GM12874 (cell line): ENCODE measurements at regions not wholly inside any gene's neighbourhood (a gene's known extent, or its start where the extent isn't known, plus 50 kb on each side); places are given as distances from the start of the nearest gene placed in this dataset.

ENCODE experiments used
- TF ChIP-seq, protein P1 (sequence below): IDR thresholded peaks from 2 replicates; pipeline ENCODE4 v1.5.1; 2011; ENCODE audit warnings: low read depth, mild to moderate bottlenecking, control low read depth, low read length, moderate library complexity; ENCODE audit not compliant: insufficient read depth

DNA sequence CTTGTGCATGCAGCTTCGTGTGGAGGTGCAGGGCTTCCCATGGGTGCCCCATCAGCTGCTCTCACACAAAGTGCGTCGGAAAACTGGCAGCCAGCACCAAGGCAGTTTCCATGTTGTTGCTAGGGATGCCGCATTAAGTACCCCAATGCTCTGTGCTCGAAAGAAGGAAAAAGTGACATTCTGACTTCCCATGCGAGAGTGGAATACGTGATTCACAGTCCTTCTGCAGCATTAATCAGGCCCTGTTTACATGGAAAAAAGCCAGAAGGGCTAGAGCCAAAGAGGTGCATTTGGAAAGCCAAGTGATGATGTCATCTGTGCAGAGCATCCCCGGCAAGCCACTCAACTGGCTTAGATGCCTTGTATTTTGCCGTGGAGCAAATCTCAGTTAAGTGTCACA is 258.3 kb downstream of the GATA3 start:
- TF ChIP-seq, protein P1, sequence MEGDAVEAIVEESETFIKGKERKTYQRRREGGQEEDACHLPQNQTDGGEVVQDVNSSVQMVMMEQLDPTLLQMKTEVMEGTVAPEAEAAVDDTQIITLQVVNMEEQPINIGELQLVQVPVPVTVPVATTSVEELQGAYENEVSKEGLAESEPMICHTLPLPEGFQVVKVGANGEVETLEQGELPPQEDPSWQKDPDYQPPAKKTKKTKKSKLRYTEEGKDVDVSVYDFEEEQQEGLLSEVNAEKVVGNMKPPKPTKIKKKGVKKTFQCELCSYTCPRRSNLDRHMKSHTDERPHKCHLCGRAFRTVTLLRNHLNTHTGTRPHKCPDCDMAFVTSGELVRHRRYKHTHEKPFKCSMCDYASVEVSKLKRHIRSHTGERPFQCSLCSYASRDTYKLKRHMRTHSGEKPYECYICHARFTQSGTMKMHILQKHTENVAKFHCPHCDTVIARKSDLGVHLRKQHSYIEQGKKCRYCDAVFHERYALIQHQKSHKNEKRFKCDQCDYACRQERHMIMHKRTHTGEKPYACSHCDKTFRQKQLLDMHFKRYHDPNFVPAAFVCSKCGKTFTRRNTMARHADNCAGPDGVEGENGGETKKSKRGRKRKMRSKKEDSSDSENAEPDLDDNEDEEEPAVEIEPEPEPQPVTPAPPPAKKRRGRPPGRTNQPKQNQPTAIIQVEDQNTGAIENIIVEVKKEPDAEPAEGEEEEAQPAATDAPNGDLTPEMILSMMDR: no peak

DNA sequence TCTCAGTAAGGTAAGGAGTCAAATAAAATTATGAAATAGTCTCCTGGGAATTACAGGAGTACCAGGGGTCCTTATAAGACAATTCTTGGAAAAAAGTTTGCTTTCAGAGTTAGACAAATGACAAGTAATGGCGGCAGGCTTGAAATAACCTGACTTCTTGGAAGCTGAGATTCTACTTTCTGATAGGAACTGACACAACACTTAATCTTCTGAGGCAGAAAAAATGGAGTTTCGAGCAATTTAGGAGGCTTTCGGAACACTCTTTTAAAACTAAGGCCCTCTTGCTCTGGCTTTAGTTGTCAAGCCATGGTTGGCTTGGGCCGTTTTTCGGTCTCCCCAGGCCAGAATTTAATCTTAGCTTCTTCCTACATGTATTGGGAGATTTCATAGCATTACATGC is 260.0 kb downstream of the GATA3 start:
- TF ChIP-seq, protein P1: no peak

DNA sequence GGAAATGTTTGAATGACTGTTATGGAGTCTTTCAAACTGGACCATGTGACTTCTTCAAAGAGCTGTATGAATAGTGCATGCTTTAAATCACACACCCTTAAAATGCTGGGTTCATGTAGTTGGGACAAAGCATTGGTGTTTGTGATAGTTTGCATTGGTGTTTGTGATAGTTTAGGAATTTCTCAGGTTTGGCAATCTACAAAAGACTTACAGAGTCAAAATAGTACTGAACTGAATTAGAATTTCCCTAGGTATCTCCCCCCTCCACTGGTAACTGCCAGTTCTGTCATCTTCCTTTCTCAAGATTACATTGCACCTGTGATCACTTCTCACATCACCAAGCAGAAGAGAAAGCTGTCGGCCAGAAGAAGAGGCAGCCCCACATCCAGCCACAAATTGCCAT is 261.1 kb downstream of the GATA3 start:
- TF ChIP-seq, protein P1: no peak

DNA sequence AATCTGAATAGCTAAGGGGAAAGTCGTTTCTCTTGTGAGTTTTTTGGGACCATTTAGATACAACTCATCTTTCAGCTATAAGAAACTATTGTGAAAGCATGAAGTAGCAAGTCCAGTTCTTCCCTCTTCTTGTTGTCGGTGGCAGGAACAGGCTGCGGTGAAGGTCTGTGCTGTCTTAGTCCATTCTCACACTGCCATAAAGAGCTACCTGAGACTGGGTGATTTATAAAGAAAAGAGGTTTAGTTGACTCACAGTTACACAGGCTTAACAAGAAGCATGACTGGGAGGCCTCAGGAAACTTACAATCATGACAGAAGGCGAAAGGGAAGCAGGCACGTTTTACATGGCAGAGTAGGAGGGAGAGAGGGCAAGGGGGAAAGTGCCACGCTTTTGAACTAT is 261.8 kb downstream of the GATA3 start:
- TF ChIP-seq, protein P1: no peak

DNA sequence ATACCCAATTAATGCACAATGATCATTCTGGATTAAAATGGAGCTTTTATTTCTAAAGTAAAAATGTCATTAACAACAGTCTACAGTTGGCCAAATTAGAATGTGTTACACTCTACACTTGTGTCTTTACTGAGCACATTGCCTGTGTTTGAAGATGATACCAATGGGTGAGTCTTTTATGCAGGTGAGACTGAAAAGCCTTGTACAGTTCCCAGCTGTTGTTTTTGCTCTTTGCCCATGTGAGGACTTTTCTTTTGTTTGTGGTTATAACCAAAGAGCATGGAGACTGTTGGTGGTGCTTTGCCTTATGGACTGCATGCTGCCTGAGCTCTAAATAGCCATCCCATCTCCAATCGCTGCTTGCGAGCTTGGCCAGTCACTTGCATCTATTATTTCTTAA is 264.5 kb downstream of the GATA3 start:
- TF ChIP-seq, protein P1: no peak

DNA sequence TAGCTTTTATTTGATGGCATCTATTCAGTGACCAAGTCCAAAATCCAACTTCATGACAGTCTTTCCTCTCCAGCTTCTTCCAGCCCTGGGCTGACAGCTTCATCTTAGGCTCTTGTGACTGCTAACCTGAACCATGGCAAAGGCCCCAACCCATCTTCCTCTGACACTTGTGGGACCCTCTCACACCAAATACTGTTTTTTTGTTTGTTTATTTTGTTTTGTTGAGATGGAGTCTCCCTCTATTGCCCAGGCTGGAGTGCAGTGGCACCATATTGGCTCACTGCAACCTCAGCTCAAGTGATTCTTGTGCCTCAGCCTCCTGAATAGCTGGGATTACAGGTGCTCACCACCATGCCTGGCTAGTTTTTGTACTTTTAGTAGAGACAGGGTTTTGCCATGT is 265.2 kb downstream of the GATA3 start:
- TF ChIP-seq, protein P1: no peak

DNA sequence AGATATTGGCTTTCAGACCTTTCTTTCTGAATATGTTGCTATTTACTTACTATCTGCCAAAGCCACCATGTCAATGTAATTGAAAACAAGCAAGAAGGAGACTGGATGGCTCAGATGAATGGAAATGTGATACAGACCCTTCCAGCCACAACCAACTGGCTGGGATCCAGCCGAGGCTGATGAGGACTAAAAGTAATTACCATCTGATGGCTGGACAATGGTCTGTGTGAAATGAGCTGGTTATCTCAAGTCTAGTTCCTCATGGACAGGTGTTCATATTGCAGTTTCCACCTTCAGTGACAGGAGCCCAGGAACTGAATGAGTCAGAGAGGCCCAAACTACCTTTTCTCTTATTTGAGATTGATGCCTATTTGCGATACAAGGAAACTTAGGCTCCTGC is 267.5 kb downstream of the GATA3 start:
- TF ChIP-seq, protein P1: no peak

DNA sequence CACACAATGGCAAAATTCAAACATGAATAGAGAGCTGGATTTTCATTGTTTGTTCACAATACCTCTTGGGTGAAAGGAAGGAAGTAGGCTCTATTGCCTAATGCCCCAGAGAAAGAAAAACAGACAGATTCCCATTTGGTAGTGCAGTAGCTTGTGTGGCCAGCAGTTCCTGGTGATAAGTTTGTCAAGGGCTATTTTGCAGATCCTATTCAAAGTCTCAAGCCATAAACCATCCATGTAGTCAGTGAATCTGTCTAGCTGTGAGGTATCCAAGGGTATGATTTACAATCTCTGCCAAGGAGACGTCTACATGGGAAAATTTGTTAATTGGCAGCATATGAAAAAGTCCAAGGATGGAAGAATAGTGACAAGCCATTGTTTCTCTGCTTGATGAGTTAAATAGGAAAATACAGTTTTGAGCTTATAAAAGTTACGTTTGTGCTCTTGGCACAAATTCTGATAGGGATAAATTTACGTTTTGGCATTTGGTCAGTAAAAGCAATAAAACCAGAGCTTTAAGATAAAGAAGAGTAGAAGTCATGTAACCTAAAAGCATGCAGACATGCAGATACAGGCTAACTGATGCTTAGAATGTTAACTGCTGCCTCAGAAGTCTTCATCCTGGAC is 269.1 kb downstream of the GATA3 start:
- TF ChIP-seq, protein P1: no peak
